PC-9 (cell line): ENCODE measurements at regions not wholly inside any gene's neighbourhood (a gene's known extent, or its start where the extent isn't known, plus 50 kb on each side); places are given as distances from the start of the nearest gene placed in this dataset.

Experiments used
- BruUV-seq: library from RNA; stranded (reverse); fragments of 400-500 nt; replicated peaks from 2 replicates; lab custom pipeline; 2021; lab: Mats Ljungman, UMichigan
- CTCF ChIA-PET: fragments of 300-600 bp; sonication (Branson Sonifier 250); formaldehyde crosslinking; loops from one replicate; lab custom pipeline; 2022; ENCODE audit warnings: antibody characterized with exemption; lab: Charles Lee
- POLR2A ChIA-PET: fragments of 300-600 bp; sonication (Branson Sonifier 250); formaldehyde crosslinking; loops from one replicate; lab custom pipeline; 2022; ENCODE audit warnings: antibody characterized with exemption; ENCODE audit not compliant: unreplicated experiment; lab: Charles Lee
- DNase-seq, 2 experiments: peaks; one replicate each; pipeline versions ENCODE4 v3.0.0 to v3.0.0-alpha.2; 2015 to 2022; ENCODE audit warnings: mixed read lengths in 1 of 2
- H2AFZ ChIP-seq: fragments of 200-600 bp; sonication (generic); 2 replicates; pipeline ENCODE4 v1.8.1; 2017; ENCODE audit warnings: antibody characterized with exemption
- H3F3A ChIP-seq: fragments of 200-600 bp; sonication (generic); 2 replicates; pipeline ENCODE4 v1.8.1; 2017; ENCODE audit warnings: antibody characterized with exemption, mild to moderate bottlenecking, low read depth; ENCODE audit not compliant: insufficient read depth
- H3K27ac ChIP-seq: fragments of 200-600 bp; sonication (generic); 2 replicates; pipeline ENCODE4 v1.6.1; 2016; ENCODE audit warnings: mixed run types
- H3K27me3 ChIP-seq: fragments of 200-600 bp; sonication (generic); 2 replicates; pipeline ENCODE4 v1.6.1; 2016; ENCODE audit warnings: low read depth, mixed run types; ENCODE audit not compliant: insufficient read depth
- H3K36me3 ChIP-seq: fragments of 200-600 bp; sonication (generic); 2 replicates; pipeline ENCODE4 v1.6.1; 2016; ENCODE audit warnings: low read depth, mixed run types
- H3K4me1 ChIP-seq: fragments of 200-600 bp; sonication (generic); replicated peaks from 2 replicates; pipeline ENCODE4 v1.6.1; 2016; ENCODE audit warnings: mixed run types; ENCODE audit not compliant: insufficient read depth
- H3K4me2 ChIP-seq: fragments of 200-600 bp; sonication (generic); 2 replicates; pipeline ENCODE4 v1.6.1; 2017; ENCODE audit warnings: mixed run types
- H3K4me3 ChIP-seq: fragments of 200-600 bp; sonication (generic); 2 replicates; pipeline ENCODE4 v1.6.1; 2016; ENCODE audit warnings: mixed run types
- H3K79me2 ChIP-seq: fragments of 200-600 bp; sonication (generic); 2 replicates; pipeline ENCODE4 v1.6.1; 2017; ENCODE audit warnings: low read depth, mixed run types
- H3K9me2 ChIP-seq: fragments of 200-600 bp; sonication (generic); 2 replicates; pipeline ENCODE4 v1.8.1; 2017; ENCODE audit warnings: mild to moderate bottlenecking; ENCODE audit not compliant: insufficient read depth
- H3K9me3 ChIP-seq: fragments of 200-600 bp; sonication (generic); 2 replicates; pipeline ENCODE4 v1.8.1; 2016; ENCODE audit warnings: low read depth; ENCODE audit not compliant: insufficient read depth
- H4K20me1 ChIP-seq: fragments of 200-600 bp; sonication (generic); 2 replicates; pipeline ENCODE4 v1.8.1; 2017; ENCODE audit not compliant: insufficient read depth
- EZH2 ChIP-seq: fragments of 200-600 bp; sonication (generic); IDR thresholded peaks from 2 replicates; pipeline ENCODE4 v1.8.0; 2017; ENCODE audit warnings: antibody characterized with exemption, low read depth
- intact Hi-C: fragments of 100-400 bp; cut with micrococcal nuclease; formaldehyde crosslinking; loops from one replicate; pipeline ENCODE4 v1.10.0; 2022; ENCODE audit not compliant: unreplicated experiment
- TF ChIP-seq, protein P1 (sequence below): fragments of 200-600 bp; sonication (generic); conservative IDR thresholded peaks from 2 replicates; pipeline ENCODE4 v1.6.1; 2017; ENCODE audit warnings: mixed run types, antibody characterized with exemption, mild to moderate bottlenecking, moderate library complexity

DNA sequence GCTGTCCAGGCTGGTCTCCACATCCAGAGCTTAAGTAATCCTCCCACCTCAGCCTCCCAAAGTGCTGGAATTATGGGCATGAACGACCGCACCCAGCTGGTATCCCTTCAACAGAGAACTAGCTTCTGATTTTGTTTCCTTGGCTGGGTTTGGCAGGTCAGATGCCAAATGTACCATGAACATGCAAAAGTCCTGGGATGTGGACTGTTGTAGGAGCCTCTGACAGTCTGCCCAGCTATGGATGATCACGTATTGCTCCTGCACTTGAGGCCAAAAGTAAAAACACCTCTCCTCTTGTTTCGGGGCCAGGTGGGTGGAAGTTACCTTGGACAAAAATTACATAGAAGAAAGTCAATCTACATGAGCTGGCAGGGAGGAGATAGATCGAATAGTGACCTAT is 699.5 kb downstream of the TYW1 start:
- Histone ChIP-seq H3K27me3 (peaks cover 26% of the 10 kb centered on the region), H4K20me1 (no peaks in the 10 kb centered on the region), H3K9me3 (no peaks in the 10 kb centered on the region; the same call in 1 of the 2 replicates), H3K9me2 (no peaks in the 10 kb centered on the region), H3F3A (no peaks in the 10 kb centered on the region), H3K36me3 (no peaks in the 10 kb centered on the region), H3K27ac (no peak overlapping the region), H3K4me1 (no peaks in the 10 kb centered on the region), H3K4me3 (no peak overlapping the region), H2AFZ (no peak overlapping the region), H3K79me2 (no peaks in the 10 kb centered on the region), H3K4me2 (peak overlapping the region; percentile 51; the same call in 1 of the 2 replicates)
- TF ChIP-seq EZH2: no peak
- TF ChIP-seq, protein P1, sequence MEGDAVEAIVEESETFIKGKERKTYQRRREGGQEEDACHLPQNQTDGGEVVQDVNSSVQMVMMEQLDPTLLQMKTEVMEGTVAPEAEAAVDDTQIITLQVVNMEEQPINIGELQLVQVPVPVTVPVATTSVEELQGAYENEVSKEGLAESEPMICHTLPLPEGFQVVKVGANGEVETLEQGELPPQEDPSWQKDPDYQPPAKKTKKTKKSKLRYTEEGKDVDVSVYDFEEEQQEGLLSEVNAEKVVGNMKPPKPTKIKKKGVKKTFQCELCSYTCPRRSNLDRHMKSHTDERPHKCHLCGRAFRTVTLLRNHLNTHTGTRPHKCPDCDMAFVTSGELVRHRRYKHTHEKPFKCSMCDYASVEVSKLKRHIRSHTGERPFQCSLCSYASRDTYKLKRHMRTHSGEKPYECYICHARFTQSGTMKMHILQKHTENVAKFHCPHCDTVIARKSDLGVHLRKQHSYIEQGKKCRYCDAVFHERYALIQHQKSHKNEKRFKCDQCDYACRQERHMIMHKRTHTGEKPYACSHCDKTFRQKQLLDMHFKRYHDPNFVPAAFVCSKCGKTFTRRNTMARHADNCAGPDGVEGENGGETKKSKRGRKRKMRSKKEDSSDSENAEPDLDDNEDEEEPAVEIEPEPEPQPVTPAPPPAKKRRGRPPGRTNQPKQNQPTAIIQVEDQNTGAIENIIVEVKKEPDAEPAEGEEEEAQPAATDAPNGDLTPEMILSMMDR: no peak
- BruUV-seq: no TSS peak
- intact Hi-C loops: no loop called here
- POLR2A ChIA-PET: no interaction called here
- CTCF ChIA-PET: no interaction called here
- DNase-seq: no peak

DNA sequence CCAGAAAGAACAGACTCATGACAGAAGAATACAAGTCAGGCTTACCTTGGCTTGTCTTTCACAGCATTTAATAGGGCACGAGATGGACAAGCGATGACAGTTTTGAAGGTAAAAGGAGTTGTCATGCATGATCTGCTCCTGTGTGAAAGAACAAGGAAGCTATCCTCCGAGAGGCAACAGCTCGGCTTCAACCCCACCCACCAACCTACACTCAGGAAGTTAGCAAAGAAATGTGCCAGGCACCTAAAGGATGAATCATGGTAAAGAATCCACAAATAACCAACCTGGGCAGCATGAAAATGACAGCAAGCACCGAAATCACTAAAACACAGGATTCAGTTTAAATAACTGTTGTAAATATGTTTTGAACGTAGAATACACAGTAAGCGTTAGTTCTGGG is 700.2 kb downstream of the TYW1 start:
- H3K9me3 ChIP-seq: no peaks in the 10 kb centered on the region; the same call in 1 of the 2 replicates
- DNase-seq: peak in 1 of 2 experiments; percentile 61
- peak overlapping the region; percentile 51 for H3K4me2 ChIP-seq
- no peak overlapping the region for H3K27ac ChIP-seq
- H2AFZ ChIP-seq: peak overlapping the region; percentile 43; the same call in 1 of the 2 replicates
- H4K20me1 ChIP-seq: no peaks in the 10 kb centered on the region
- no peaks in the 10 kb centered on the region for H3K79me2 ChIP-seq
- ChIA-PET CTCF (no interaction called here), POLR2A (no interaction called here)
- no peak for TF ChIP-seq EZH2
- TF ChIP-seq, protein P1: no peak
- H3K36me3 ChIP-seq: no peaks in the 10 kb centered on the region
- no peaks in the 10 kb centered on the region for H3K4me1 ChIP-seq
- H3K27me3 ChIP-seq: peaks cover 26% of the 10 kb centered on the region
- H3K9me2 ChIP-seq: no peaks in the 10 kb centered on the region
- BruUV-seq: no TSS peak
- peak overlapping the region; percentile 35; the same call in 1 of the 2 replicates for H3K4me3 ChIP-seq
- no peaks in the 10 kb centered on the region for H3F3A ChIP-seq
- intact Hi-C loops: no loop called here

DNA sequence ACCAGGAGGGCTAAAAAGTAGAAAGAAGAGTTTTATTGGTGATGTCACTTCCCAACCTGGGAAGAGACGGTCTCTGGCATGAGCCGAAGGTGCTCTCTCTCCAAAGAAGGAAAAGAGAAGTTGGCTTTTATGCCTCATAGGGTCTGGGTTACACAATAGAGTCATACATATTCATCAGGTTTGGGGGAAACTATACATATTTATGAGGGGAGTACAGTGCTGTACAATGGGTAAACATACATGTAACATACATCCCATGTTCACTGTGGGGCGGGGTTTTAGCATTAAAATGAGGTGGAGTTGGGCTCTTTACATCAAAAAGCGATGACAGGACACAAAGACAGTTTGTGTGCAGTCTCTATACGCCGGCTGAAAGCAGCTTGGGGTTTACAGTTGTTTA is 701.7 kb downstream of the TYW1 start:
- no peaks in the 10 kb centered on the region for H3F3A ChIP-seq
- H3K4me2 ChIP-seq: no peak overlapping the region
- H3K79me2 ChIP-seq: no peaks in the 10 kb centered on the region
- no peaks in the 10 kb centered on the region for H3K36me3 ChIP-seq
- no peaks in the 10 kb centered on the region for H4K20me1 ChIP-seq
- no peaks in the 10 kb centered on the region for H3K9me2 ChIP-seq
- H3K4me3 ChIP-seq: no peak overlapping the region
- BruUV-seq: no TSS peak
- H3K27ac ChIP-seq: no peak overlapping the region
- CTCF ChIA-PET: no interaction called here
- no peaks in the 10 kb centered on the region for H3K4me1 ChIP-seq
- TF ChIP-seq, protein P1: no peak
- TF ChIP-seq EZH2: no peak
- no peak for DNase-seq
- no peak overlapping the region for H2AFZ ChIP-seq
- intact Hi-C loops: no loop called here
- POLR2A ChIA-PET: no interaction called here
- H3K9me3 ChIP-seq: no peaks in the 10 kb centered on the region
- peaks cover 26% of the 10 kb centered on the region for H3K27me3 ChIP-seq
